Testis (tissue), 2 donors: ENCODE measurements at regions not wholly inside any gene's neighbourhood (a gene's known extent, or its start where the extent isn't known, plus 50 kb on each side); places are given as distances from the start of the nearest gene placed in this dataset.

ENCODE experiments used
- CTCF ChIP-seq, 3 experiments: fragments of 450-650 bp in 2 of 3; fragments of 200-600 bp in 1 of 3; sonication (generic) in 1 of 3; IDR thresholded peaks; one replicate each; pipeline ENCODE4 v1.5.1; 2016 to 2019; ENCODE audit warnings: antibody characterized with exemption in 3 of 3, mild to moderate bottlenecking in 2 of 3, moderate library complexity in 1 of 3
- POLR2A ChIP-seq: fragments of 450-650 bp; IDR thresholded peaks from one replicate; pipeline ENCODE4 v1.6.1; 2017; ENCODE audit warnings: antibody characterized with exemption, mild to moderate bottlenecking, moderate library complexity

GRCh38 chrX:112457788-112458187 is 221.9 kb downstream of the LHFPL1 start:
- TF ChIP-seq CTCF (IDR thresholded peaks at IDR 0.05) (no peak), POLR2A (no peak)
